Activated T-cell treated with anti-CD3 and anti-CD28 coated beads, Interleukin-2, amount 50 U/mL, for 48 hours (primary cell): ENCODE measurements at regions not wholly inside any gene's neighbourhood (a gene's known extent, or its start where the extent isn't known, plus 50 kb on each side); places are given as distances from the start of the nearest gene placed in this dataset.

Experiments
- DNase-seq, 2 experiments: peaks; one replicate each; pipeline ENCODE4 v3.0.0-alpha.2; 2020

- DNase-seq: no peak
These were observed 100.7 kb upstream of the PLET1 start for GRCh38 chr11:112361396-112361795.

GRCh38 chr11:112363527-112363926 lies 102.9 kb upstream of the PLET1 start:
- no peak for DNase-seq

- DNase-seq: no peak
These were observed 104.4 kb upstream of the PLET1 start for GRCh38 chr11:112364962-112365481.

GRCh38 chr11:112366012-112366411 lies 105.4 kb upstream of the PLET1 start:
- no peak for DNase-seq

- no peak for DNase-seq
These were observed 106.1 kb upstream of the PLET1 start for GRCh38 chr11:112366777-112367176.

GRCh38 chr11:112367461-112367860 lies 106.8 kb upstream of the PLET1 start:
- no peak for DNase-seq

- no peak for DNase-seq
These were observed 107.2 kb upstream of the PLET1 start for GRCh38 chr11:112367895-112368294.

GRCh38 chr11:112368381-112368780 lies 107.7 kb upstream of the PLET1 start:
- DNase-seq: no peak

- no peak for DNase-seq
These were observed 108.7 kb upstream of the PLET1 start for GRCh38 chr11:112369374-112369773.

GRCh38 chr11:112369916-112370315 lies 109.3 kb upstream of the PLET1 start:
- no peak for DNase-seq

GRCh38 chr11:112374486-112375140 lies 114.0 kb upstream of the PLET1 start:
- DNase-seq: no peak

GRCh38 chr11:112377946-112378345 lies 117.3 kb upstream of the PLET1 start:
- no peak for DNase-seq

GRCh38 chr11:112380464-112380863 lies 119.8 kb upstream of the PLET1 start:
- DNase-seq: no peak

- no peak for DNase-seq
These were observed 120.9 kb upstream of the PLET1 start for GRCh38 chr11:112381578-112381977.

GRCh38 chr11:112382561-112382960 lies 121.9 kb upstream of the PLET1 start:
- DNase-seq: no peak

- no peak for DNase-seq
These were observed 127.8 kb upstream of the PLET1 start for GRCh38 chr11:112388496-112388895.

GRCh38 chr11:112391086-112391485 lies 130.4 kb upstream of the PLET1 start:
- DNase-seq: no peak

GRCh38 chr11:112392904-112393303 lies 132.2 kb upstream of the PLET1 start:
- DNase-seq: no peak

GRCh38 chr11:112394304-112394703 lies 133.6 kb upstream of the PLET1 start:
- no peak for DNase-seq

- DNase-seq: no peak
These were observed 135.4 kb upstream of the PLET1 start for GRCh38 chr11:112396076-112396475.

- DNase-seq: no peak
These were observed 138.3 kb upstream of the PLET1 start for GRCh38 chr11:112398798-112399478.

GRCh38 chr11:112400476-112401014 lies 139.9 kb upstream of the PLET1 start:
- DNase-seq: no peak

- DNase-seq: no peak
These were observed 140.5 kb upstream of the PLET1 start for GRCh38 chr11:112401036-112401769.

- no peak for DNase-seq
These were observed 142.8 kb upstream of the PLET1 start for GRCh38 chr11:112403432-112403831.
